Gastrocnemius medialis (tissue), 4 donors: ENCODE measurements at regions not wholly inside any gene's neighbourhood (a gene's known extent, or its start where the extent isn't known, plus 50 kb on each side); places are given as distances from the start of the nearest gene placed in this dataset.

Experiments
- CTCF ChIP-seq, 5 experiments: fragments of 450-650 bp in 3 of 5; fragments of 200-600 bp in 2 of 5; sonication (generic) in 2 of 5; IDR thresholded peaks in 4 of 5; conservative IDR thresholded peaks in 1 of 5; 1 replicate in 4 of 5; 2 replicates in 1 of 5; pipeline ENCODE4 v1.5.1; 2016 to 2019; ENCODE audit warnings: antibody characterized with exemption in 5 of 5, mild to moderate bottlenecking in 3 of 5, moderate library complexity in 3 of 5
- POLR2A ChIP-seq, 2 donors: fragments of 450-650 bp; IDR thresholded peaks; one replicate each; pipeline ENCODE4 v1.6.1; 2017; ENCODE audit warnings: antibody characterized with exemption in 2 of 2, mild to moderate bottlenecking in 2 of 2, moderate library complexity in 2 of 2

GRCh38 chr6:142669471-142670351 is 275.3 kb downstream of the HIVEP2 start:
- TF ChIP-seq CTCF (IDR thresholded peaks at IDR 0.05 in 4 of 5, conservative IDR thresholded peaks at IDR 0.05 in 1 of 5) (no peak), POLR2A (IDR thresholded peaks at IDR 0.05) (no peak)
